A549 (cell line): ENCODE measurements at regions not wholly inside any gene's neighbourhood (a gene's known extent, or its start where the extent isn't known, plus 50 kb on each side); places are given as distances from the start of the nearest gene placed in this dataset.

Experiments
- BHLHE40 ChIP-seq: IDR thresholded peaks from 2 replicates; pipeline ENCODE4 v1.6.1; 2012; ENCODE audit warnings: low read depth, low read length, inconsistent platforms
- CTCF ChIP-seq: fragments of >200 bp; sonication (Bioruptor Twin); formaldehyde crosslinking; IDR thresholded peaks from 3 replicates; pipeline ENCODE4 v1.5.1; 2016
- EHMT2 ChIP-seq: fragments of 200-600 bp; sonication (generic); IDR thresholded peaks from 2 replicates; pipeline ENCODE4 v1.6.1; 2016; ENCODE audit warnings: antibody characterized with exemption, low read depth, mild to moderate bottlenecking, moderate library complexity
- NFE2L2 ChIP-seq: fragments of 150-350 bp; conservative IDR thresholded peaks from 2 replicates; pipeline ENCODE4 v1.6.1; 2014; ENCODE audit warnings: low read length
- POLR2A ChIP-seq: IDR thresholded peaks from 2 replicates; pipeline ENCODE4 v1.6.1; 2012; ENCODE audit warnings: mild to moderate bottlenecking, low read length
- RAD21 ChIP-seq, 2 experiments: fragments of >200 bp in 1 of 2; sonication (Bioruptor Twin) in 1 of 2; formaldehyde crosslinking in 1 of 2; IDR thresholded peaks in 1 of 2; conservative IDR thresholded peaks in 1 of 2; 2 replicates in 1 of 2; 3 replicates in 1 of 2; pipeline ENCODE4 v1.6.1; 2012 to 2018; ENCODE audit warnings: inconsistent platforms in 1 of 2
- RFX5 ChIP-seq: fragments of 450-650 bp; IDR thresholded peaks from 2 replicates; pipeline ENCODE4 v1.7.1; 2014; ENCODE audit warnings: antibody characterized with exemption, mild to moderate bottlenecking, moderate library complexity
- SREBF2 ChIP-seq: fragments of 450-650 bp; IDR thresholded peaks from 2 replicates; pipeline ENCODE4 v1.6.1; 2014; ENCODE audit warnings: mild to moderate bottlenecking, moderate library complexity
- USF2 ChIP-seq: fragments of 450-650 bp; IDR thresholded peaks from 2 replicates; pipeline ENCODE4 v1.6.1; 2014; ENCODE audit warnings: antibody characterized with exemption

- TF ChIP-seq RFX5 = no peak
- TF ChIP-seq POLR2A = no peak
- no peak for TF ChIP-seq CTCF
- TF ChIP-seq RAD21 (conservative IDR thresholded peaks at IDR 0.05 in 1 of 2, IDR thresholded peaks at IDR 0.05 in 1 of 2) = no peak
- TF ChIP-seq SREBF2 = no peak
- no peak for TF ChIP-seq BHLHE40
- no peak for TF ChIP-seq EHMT2
- no peak for TF ChIP-seq NFE2L2
- TF ChIP-seq USF2 = no peak
These were observed 324.0 kb upstream of the UBE2E3 start for GRCh38 chr2:180656455-180656847.
